Heart left ventricle (tissue), 16 donors: ENCODE measurements at regions not wholly inside any gene's neighbourhood (a gene's known extent, or its start where the extent isn't known, plus 50 kb on each side); places are given as distances from the start of the nearest gene placed in this dataset.

Experiments used
- ATAC-seq, 4 donors: fragments of 200-7000 bp; cut with Tn5 transposase; one replicate each; pipeline ENCODE4 v1.9.1; 2020 to 2022; ENCODE audit warnings: moderate library complexity in 4 of 4, mild to moderate bottlenecking in 3 of 4, moderate number of reproducible peaks in 1 of 4
- DNase-seq, 5 donors: peaks; one replicate each; pipeline ENCODE4 v3.0.0-alpha.2; 2020
- H3K27ac ChIP-seq, 12 donors: fragments of 200-600 bp; sonication (generic) in 4 of 12; one replicate each; pipeline versions ENCODE4 v1.5.0 to v1.8.0; 2016 to 2022; ENCODE audit warnings: mild to moderate bottlenecking in 2 of 12
- H3K27me3 ChIP-seq, 9 donors: fragments of 200-600 bp; sonication (generic) in 2 of 9; one replicate each; pipeline versions ENCODE4 v1.5.1 to v1.8.0; 2016 to 2022; ENCODE audit warnings: mild to moderate bottlenecking in 3 of 9
- H3K36me3 ChIP-seq, 9 donors: fragments of 200-600 bp; sonication (generic) in 2 of 9; one replicate each; pipeline versions ENCODE4 v1.5.0 to v1.8.0; 2018 to 2022; ENCODE audit warnings: mild to moderate bottlenecking in 2 of 9
- H3K4me1 ChIP-seq, 12 donors: fragments of 200-600 bp; sonication (generic) in 4 of 12; one replicate each; pipeline versions ENCODE4 v1.5.0 to v1.8.0; 2016 to 2022; ENCODE audit warnings: mild to moderate bottlenecking in 3 of 12
- H3K4me3 ChIP-seq, 12 donors: fragments of 200-600 bp; sonication (generic) in 4 of 12; one replicate each; pipeline versions ENCODE4 v1.5.0 to v1.8.0; 2017 to 2022; ENCODE audit warnings: mild to moderate bottlenecking in 9 of 12, moderate library complexity in 4 of 12
- H3K9me3 ChIP-seq, 12 donors: fragments of 200-600 bp; sonication (generic) in 4 of 12; one replicate each; pipeline versions ENCODE4 v1.5.0 to v1.8.0; 2016 to 2022; ENCODE audit warnings: mild to moderate bottlenecking in 1 of 12
- POLR2A ChIP-seq, 2 donors: fragments of 450-650 bp; IDR thresholded peaks; one replicate each; pipeline ENCODE4 v1.6.1; 2017; ENCODE audit warnings: antibody characterized with exemption in 2 of 2, mild to moderate bottlenecking in 2 of 2, moderate library complexity in 2 of 2
- WGBS, 4 donors: extraction: QIAGEN DNeasy Blood & Tissue Kit in 2 of 4; methylation state at CpG; one replicate each; pipeline versions ENCODE4 v1.1.5 to v1.1.7; 2013 to 2018; 5-methylcytosine and 5-hydroxymethylcytosine counted together
- intact Hi-C, 10 donors: fragments of 100-400 bp; cut with DNase I; formaldehyde crosslinking; loops; one replicate each; pipeline versions ENCODE4 v1.11.1 to v1.14.2; 2022
- TF ChIP-seq, protein P1 (sequence below), 12 donors: fragments of 200-600 bp; sonication (generic) in 4 of 12; IDR thresholded peaks; one replicate each; pipeline versions ENCODE4 v1.5.0 to v1.8.0; 2018 to 2022; ENCODE audit warnings: antibody characterized with exemption in 12 of 12, mild to moderate bottlenecking in 5 of 12
- donor health status: ischemic (EF 13 %, LVEDD 7.1; RV severe dilation, severe dysfunction).
- donor health status: healthy with polysubstance abuse.
- donor health status: DM: no; HTN: yes; CAD: no.
- donor health status: DM: no; HTN: no; CAD: no.
- donor health status: ischemic (EF 25% LVEDD 6.9; RV normal size, moderate dysfunction).
- donor health status: ischemic (EF 25% LVEDD 5.7; RV mildly dilated, moderate dysfunction).
- donor health status: healthy.
- donor health status: DM: yes; HTN: yes; CAD: no.
- donor health status: ischemic (EF 35%, LVEDD 5.7; RV mildly dilated, moderate dysfunction).
- donor health status: nonischemic (EF 11% LVEDD 7.7; RV severe dilation, severe dysfunction).
- donor health status: DM: yes; HTN: yes; CAD: no.
- donor health status: PGD.
- donor health status: ischemic (EF 29% LVEDD 5.4; RV normal size, mild dysfunction).
- donor health status: nonischemic (EF 23%, LVEDD 6.1; RV moderate dilation, normal function).

DNA sequence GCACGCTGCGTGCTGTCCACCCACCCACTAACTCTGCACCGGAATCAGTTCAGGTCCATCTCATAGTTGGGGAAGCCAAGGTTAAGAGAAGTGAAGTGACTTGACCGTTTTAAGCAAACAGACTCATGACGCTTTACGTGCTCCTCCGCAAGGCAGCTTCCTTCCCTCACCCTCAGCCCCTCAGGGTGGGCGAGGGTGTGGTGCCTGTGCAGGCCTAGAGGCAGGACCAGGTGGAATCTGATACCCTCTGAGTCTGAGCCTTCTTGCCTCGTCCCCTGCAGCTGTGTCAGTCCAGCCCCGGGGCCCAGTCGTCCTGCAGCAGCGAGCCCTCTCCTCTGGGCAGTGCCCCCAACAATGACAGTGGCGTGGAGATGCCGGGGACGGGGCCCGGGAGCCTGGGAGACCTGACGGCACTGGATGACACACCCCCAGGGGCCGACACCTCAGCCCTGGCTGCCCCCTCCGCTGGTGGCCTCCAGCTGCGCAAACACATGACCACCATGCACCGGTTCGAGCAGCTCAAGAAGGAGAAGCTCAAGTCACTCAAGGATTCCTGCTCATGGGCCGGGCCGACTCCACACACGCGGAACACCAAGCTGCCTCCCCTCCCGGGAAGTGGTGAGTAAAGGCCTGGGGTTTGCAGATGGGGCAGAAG, 250.5 kb downstream of the GLI2 start:
- H3K36me3 ChIP-seq: peaks cover 0 to 18% (median 0%) of the 10 kb centered on the region in 9 donors
- WGBS, 4 donors: 91 to 94% (median 93%) methylated on average over 19 to 27 of the region's 27 CpGs
- H3K4me1 ChIP-seq: no peaks in the 10 kb centered on the region
- no peak for TF ChIP-seq POLR2A (IDR thresholded peaks at IDR 0.05)
- TF ChIP-seq, protein P1, sequence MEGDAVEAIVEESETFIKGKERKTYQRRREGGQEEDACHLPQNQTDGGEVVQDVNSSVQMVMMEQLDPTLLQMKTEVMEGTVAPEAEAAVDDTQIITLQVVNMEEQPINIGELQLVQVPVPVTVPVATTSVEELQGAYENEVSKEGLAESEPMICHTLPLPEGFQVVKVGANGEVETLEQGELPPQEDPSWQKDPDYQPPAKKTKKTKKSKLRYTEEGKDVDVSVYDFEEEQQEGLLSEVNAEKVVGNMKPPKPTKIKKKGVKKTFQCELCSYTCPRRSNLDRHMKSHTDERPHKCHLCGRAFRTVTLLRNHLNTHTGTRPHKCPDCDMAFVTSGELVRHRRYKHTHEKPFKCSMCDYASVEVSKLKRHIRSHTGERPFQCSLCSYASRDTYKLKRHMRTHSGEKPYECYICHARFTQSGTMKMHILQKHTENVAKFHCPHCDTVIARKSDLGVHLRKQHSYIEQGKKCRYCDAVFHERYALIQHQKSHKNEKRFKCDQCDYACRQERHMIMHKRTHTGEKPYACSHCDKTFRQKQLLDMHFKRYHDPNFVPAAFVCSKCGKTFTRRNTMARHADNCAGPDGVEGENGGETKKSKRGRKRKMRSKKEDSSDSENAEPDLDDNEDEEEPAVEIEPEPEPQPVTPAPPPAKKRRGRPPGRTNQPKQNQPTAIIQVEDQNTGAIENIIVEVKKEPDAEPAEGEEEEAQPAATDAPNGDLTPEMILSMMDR (IDR thresholded peaks at IDR 0.05): no peak
- ATAC-seq (no peak), DNase-seq (no peak)
- intact Hi-C loops: no loop called here
- no peak overlapping the region for H3K27ac ChIP-seq
- H3K9me3 ChIP-seq: no peaks in the 10 kb centered on the region
- no peaks in the 10 kb centered on the region for H3K27me3 ChIP-seq
- no peak overlapping the region for H3K4me3 ChIP-seq

- Histone ChIP-seq H3K4me3 (no peak overlapping the region), H3K27me3 (no peaks in the 10 kb centered on the region), H3K36me3 (peaks cover 0 to 18% (median 0%) of the 10 kb centered on the region in 9 donors), H3K27ac (no peak overlapping the region), H3K4me1 (no peaks in the 10 kb centered on the region), H3K9me3 (no peaks in the 10 kb centered on the region)
- intact Hi-C loops: no loop called here
- DNase-seq (no peak), ATAC-seq (no peak)
- TF ChIP-seq, protein P1 (IDR thresholded peaks at IDR 0.05): no peak
- TF ChIP-seq POLR2A (IDR thresholded peaks at IDR 0.05): no peak
- WGBS, 4 donors: 88 to 91% (median 89%) methylated on average over 7 to 9 of the region's 9 CpGs
Observed at GRCh38 chr2:120986898-120987650, 251.4 kb downstream of the GLI2 start.

DNA sequence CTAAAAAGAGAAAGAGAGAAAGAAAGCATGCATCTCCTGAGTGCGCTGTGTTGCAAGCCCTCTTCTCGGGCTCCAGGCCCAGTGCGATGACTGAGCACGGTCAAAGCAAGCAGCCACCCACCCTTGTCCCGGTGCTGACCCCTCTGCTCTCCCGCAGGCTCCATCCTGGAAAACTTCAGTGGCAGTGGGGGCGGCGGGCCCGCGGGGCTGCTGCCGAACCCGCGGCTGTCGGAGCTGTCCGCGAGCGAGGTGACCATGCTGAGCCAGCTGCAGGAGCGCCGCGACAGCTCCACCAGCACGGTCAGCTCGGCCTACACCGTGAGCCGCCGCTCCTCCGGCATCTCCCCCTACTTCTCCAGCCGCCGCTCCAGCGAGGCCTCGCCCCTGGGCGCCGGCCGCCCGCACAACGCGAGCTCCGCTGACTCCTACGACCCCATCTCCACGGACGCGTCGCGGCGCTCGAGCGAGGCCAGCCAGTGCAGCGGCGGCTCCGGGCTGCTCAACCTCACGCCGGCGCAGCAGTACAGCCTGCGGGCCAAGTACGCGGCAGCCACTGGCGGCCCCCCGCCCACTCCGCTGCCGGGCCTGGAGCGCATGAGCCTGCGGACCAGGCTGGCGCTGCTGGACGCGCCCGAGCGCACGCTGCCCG, 252.5 kb downstream of the GLI2 start:
- H3K36me3 ChIP-seq: peaks cover 0 to 18% (median 0%) of the 10 kb centered on the region in 9 donors
- no peaks in the 10 kb centered on the region for H3K27me3 ChIP-seq
- TF ChIP-seq, protein P1 (IDR thresholded peaks at IDR 0.05): no peak
- no peak for TF ChIP-seq POLR2A (IDR thresholded peaks at IDR 0.05)
- no peak overlapping the region for H3K27ac ChIP-seq
- no peaks in the 10 kb centered on the region for H3K9me3 ChIP-seq
- no peak for DNase-seq
- intact Hi-C loops: no loop called here
- H3K4me1 ChIP-seq: no peaks in the 10 kb centered on the region
- H3K4me3 ChIP-seq: no peak overlapping the region
- ATAC-seq: no peak
- WGBS, 4 donors: 95 to 97% (median 96%) methylated on average over 46 to 68 of the region's 68 CpGs
